GM18505 (cell line): ENCODE measurements at regions not wholly inside any gene's neighbourhood (a gene's known extent, or its start where the extent isn't known, plus 50 kb on each side); places are given as distances from the start of the nearest gene placed in this dataset.
A peak's percentile ranks its signal among the peaks of the same experiment; 100 is the strongest.

Experiments used
- ATAC-seq: cut with Tn5 transposase; IDR thresholded peaks from one replicate; pipeline ENCODE4 v1.9.1; 2021; ENCODE audit not compliant: unreplicated experiment
- POLR2A ChIP-seq: IDR thresholded peaks from 4 replicates; pipeline ENCODE4 v1.6.1; 2011; ENCODE audit warnings: borderline replicate concordance; ENCODE audit not compliant: insufficient read depth, insufficient read length; ENCODE audit errors: extremely low read depth

DNA sequence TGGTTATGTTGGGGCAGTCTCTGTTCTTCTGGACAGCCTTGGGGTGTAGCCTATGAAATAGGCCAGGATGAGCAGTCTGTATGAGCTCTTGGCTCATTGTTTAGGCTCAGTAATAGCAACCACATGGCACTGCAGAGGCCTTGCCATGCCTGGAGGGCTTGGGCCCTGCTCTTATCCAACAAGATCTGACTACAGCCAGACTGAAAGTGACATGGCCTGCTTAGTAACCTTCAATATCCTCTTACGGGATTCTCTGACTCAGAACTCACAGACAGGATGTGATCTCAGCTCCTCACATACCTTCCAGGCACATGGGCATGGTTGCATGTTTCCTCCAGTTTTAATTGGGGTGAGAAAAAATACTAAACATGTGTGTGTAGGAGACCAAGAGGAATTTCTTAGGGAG is 289.3 kb downstream of the PTEN start:
- peak; percentile 61 for ATAC-seq
- no peak for TF ChIP-seq POLR2A

DNA sequence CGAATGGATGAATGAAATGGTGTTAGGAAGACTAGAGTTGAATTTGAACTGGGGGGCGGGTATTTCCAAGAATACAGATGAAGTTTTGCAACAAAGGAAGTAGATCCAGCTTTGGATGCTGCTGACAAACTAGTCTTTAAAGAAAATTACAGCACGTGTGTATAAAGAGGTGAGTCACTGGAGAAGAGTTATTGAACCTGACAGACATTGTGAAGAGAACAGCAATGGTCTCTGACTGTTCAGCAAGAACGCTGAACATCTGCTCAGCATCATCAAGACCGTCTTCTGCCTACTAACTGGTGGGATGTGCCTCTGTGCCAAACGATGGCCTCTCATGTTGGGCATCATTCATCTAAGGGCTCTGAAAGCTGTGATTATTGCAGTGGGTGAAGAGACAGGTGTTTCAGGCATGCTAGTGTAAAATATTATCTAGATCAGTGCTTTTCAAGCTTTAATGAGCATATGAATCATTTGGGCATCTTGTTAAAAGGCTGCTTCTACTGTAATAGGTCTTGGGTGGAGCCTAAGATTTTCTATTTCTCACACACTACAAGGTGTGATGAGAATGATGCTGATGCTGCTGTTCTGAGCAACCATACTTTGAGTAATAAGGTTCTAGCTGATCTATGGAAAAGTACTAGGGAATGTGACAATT is 291.3 kb downstream of the PTEN start:
- no peak for TF ChIP-seq POLR2A

DNA sequence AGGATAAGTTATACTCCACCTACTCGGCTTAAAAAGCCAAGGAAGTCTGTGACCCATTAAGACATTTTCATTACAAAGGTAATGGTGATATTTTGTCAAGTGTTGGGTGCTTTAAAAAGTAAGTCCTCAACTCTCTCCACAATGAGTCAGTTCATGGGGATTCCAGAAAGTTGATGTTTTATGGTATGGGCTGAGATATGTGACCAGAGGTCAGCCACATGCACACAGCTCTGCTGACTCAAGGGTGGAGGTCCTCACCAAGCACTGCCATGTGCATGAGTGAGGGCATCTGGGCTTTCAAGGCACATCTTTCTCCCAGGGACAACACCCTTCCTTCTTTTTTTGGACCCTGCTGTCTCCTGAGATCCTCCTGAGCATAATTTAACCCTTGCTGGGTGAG is 292.9 kb downstream of the PTEN start:
- TF ChIP-seq POLR2A = no peak
- no peak for ATAC-seq

More for the DNA sequence above, 291.3 kb downstream of the PTEN start:
- no peak for ATAC-seq

GRCh38 chr10:88157981-88158465 is 294.6 kb downstream of the PTEN start:
- TF ChIP-seq POLR2A = no peak
- ATAC-seq = no peak

- ATAC-seq = no peak
- TF ChIP-seq POLR2A = no peak
These were observed 295.2 kb downstream of the PTEN start for GRCh38 chr10:88158526-88159122.

DNA sequence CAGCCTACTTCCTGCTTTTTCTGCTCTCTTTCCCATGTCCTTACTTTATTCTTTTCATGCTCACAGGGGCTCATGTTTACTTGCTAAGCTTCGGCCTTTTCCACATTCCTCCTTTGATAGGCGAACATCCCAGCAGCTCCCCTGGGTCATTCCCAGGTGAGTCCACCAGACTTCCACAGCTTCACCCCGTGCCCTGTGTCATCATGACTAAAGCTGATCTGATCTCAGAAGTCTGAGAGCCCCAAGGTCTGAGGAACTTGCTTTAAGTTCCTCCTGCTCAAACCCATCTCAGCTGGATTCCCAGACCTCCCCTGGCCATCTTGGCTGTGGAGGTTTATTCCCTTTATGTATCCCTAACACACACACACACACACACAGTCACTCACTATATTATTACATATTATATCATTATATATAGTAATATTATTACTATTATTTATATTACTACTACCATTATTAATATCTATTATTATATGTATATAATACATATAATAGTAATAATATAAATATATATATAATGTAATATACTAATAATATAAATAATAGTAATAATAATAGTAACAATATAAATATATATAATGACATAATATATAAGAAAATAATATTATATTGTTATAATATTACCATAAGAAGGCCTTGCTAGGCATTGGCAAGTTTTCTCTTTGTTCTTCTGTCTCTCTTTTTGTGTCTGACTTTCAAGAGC is 295.9 kb downstream of the PTEN start:
- ATAC-seq = no peak
- TF ChIP-seq POLR2A = no peak

- TF ChIP-seq POLR2A = no peak
- ATAC-seq = no peak
These were observed 297.6 kb downstream of the PTEN start for GRCh38 chr10:88161070-88161469.

DNA sequence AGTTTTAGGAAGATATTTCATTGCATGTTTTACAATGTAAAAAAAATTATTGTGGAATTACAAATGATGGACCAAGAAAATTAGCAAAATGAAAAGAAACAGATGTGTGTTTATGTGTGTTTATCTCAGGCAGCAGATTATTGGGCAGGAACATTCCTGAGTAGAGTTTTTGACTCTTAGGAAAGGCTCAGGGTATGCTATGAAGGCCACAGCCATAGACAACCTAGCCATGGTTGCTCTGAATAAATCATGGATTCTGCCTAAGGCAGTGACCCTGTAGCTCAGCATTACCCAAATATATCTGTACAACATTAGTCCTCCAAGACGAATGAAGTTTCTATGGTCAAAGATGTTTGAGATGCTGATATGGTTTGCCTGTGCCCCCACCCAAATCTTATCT is 298.3 kb downstream of the PTEN start:
- no peak for ATAC-seq
- TF ChIP-seq POLR2A = no peak

GRCh38 chr10:88162852-88163251 is 299.4 kb downstream of the PTEN start:
- TF ChIP-seq POLR2A = no peak
- no peak for ATAC-seq

DNA sequence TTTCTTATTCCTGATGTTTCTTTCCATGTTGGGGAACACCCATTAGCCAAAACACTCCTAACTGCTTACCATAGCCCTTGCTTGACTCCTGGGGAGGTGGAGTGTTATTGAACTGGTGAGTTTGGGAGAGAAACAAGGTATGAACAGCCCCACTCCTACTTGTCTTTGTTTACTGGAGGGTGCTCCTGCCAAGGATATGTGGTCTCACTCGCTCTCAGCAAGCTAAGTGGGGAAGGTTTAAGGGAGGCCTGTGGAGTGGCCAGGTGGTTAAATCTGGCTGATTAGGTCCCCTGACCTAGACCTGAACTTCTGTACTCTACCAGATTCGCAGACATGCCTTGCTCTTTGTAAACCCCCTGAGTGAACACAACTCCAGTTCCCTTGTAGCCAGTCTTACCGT is 300.1 kb downstream of the PTEN start:
- TF ChIP-seq POLR2A = no peak
- no peak for ATAC-seq

DNA sequence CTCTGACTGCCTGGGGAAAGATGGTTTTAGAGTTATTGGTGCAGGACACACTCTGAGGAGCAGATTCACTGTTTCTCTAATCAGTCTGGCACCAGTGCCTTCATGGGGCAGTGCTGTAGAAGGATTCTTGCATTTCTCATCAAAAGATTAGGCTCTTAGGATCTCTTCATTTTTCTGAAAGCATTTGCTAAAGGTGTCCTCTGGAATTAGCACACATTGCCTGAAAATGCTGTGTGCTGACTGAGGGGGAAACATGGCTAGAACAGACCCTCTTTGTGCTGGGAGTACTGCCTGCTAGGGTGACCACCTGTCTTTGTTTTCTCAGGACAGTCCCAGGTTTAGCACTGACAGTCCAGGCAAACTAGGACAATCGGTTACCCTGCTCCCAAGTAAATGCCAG is 301.0 kb downstream of the PTEN start:
- TF ChIP-seq POLR2A = no peak
- ATAC-seq = no peak

DNA sequence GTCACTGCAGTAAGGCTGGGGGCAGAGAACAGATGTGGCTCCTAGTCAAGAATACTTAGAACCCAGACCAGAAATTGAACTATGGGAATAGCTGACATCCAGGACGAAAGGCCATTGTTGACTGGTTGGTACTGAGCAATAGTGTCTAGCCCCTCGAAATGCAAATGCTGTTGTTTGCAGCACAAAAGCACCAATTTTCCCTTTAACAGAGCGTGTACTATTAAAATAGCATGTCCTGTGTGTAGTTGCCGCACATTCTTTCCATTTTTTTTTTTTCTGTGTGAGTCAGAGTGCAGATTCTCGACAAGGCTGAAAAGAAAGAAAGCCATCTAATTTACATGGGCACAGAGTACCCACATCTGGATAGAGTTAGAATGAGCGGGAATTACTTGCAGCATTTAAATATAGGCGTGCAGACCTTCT is 302.4 kb downstream of the PTEN start:
- no peak for TF ChIP-seq POLR2A
- ATAC-seq = no peak

DNA sequence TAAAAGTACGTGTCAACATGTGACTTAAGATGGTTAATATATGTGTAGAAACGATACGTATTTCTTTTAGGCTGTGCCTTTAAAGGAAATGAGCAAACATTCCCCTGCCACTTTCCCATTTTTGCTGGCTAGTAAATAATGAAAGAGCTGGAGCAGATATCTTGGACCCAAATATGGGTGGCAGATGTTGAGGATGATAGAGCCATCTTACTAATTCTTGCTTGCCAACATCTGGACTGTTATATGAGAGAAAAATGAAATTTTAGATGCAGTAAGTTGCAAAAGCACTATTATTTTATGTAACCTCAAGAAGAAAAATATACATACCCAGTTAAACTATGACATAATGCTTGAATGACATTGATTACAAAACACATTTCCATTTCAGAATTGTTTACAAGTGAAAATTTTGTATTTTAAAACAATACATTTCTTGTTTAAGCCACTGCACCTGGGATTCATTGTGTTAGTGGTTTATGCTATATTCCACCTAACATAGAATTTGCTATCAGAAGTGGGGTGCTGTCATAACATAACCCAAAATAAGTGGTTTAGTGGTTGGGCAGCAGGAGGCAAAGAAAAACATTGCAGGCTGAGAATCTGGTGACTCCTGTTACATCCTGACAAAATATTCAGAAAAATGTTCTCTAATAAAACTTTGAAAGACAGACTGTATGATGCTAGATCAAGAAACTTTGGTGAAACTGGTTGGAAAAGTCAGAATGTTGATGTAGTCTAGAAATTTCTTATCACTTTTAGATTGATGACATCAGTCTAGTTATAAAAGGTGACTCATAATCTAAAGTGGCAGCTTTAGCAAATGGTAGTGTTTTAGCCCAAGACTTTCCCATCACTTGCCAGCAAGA is 305.0 kb downstream of the PTEN start:
- TF ChIP-seq POLR2A = no peak

More for the DNA sequence above, 305.0 kb downstream of the PTEN start:
- ATAC-seq = no peak
